ENCODE measurements at regions not wholly inside any gene's neighbourhood (a gene's known extent, or its start where the extent isn't known, plus 50 kb on each side); places are given as distances from the start of the nearest gene placed in this dataset.
"Not testable (repeated sequence)": the region's sequence is repeated elsewhere in the genome, so short reads cannot be mapped to it uniquely, and the experiment has no call there.

GRCh38 chr6:76835293-76835692, 628.0 kb downstream of the HTR1B start:
- H3K4me1 ChIP-seq (ENCODE audit: insufficient read depth, low read length, poor library complexity, severe bottlenecking), result no peaks in the 10 kb centered on the region

GRCh38 chr6:76834399-76834798, 628.9 kb downstream of the HTR1B start:
- Histone ChIP-seq H3K9me3 (ENCODE audit: low read depth, low read length, poor library complexity, severe bottlenecking) (peaks cover 5% of the 10 kb centered on the region), H3K4me1 (ENCODE audit: insufficient read depth, low read length, poor library complexity, severe bottlenecking) (no peaks in the 10 kb centered on the region), H3K4me3 (ENCODE audit: low read depth, low read length, poor library complexity, severe bottlenecking) (no peak overlapping the region), H3K36me3 (ENCODE audit: insufficient read depth, low read length, poor library complexity, severe bottlenecking) (no peaks in the 10 kb centered on the region), H3K27ac (ENCODE audit: low read depth, low read length, poor library complexity, severe bottlenecking) (no peak overlapping the region), H3K27me3 (replicated peaks; ENCODE audit: insufficient read depth, low read depth, low read length, poor library complexity) (no peaks in the 10 kb centered on the region)
- TF ChIP-seq CTCF (conservative IDR thresholded peaks at IDR 0.05; ENCODE audit: low read depth, low read length) (no peak), EZH2 (IDR thresholded peaks at IDR 0.05; ENCODE audit: borderline replicate concordance, low read depth, low read length, poor library complexity, severe bottlenecking) (no peak)
- no peak for DNase-seq (ENCODE audit: low spot score)
- ChIA-PET CTCF (no interaction called here), POLR2A (ENCODE audit: low non-redundant PET) (no interaction called here)
- intact Hi-C loops (cut with micrococcal nuclease; ENCODE audit: unreplicated experiment), result no loop called here
- BruUV-seq (replicated peaks), result no TSS peak

More at GRCh38 chr6:76835293-76835692, 628.0 kb downstream of the HTR1B start:
- H3K9me3 ChIP-seq (ENCODE audit: low read depth, low read length, poor library complexity, severe bottlenecking), result peaks cover 6% of the 10 kb centered on the region
- ChIA-PET CTCF (no interaction called here), POLR2A (ENCODE audit: low non-redundant PET) (no interaction called here)
- H3K4me3 ChIP-seq (ENCODE audit: low read depth, low read length, poor library complexity, severe bottlenecking), result no peak overlapping the region
- intact Hi-C loops (cut with micrococcal nuclease; ENCODE audit: unreplicated experiment), result no loop called here
- H3K27ac ChIP-seq (ENCODE audit: low read depth, low read length, poor library complexity, severe bottlenecking), result no peak overlapping the region
- TF ChIP-seq CTCF (conservative IDR thresholded peaks at IDR 0.05; ENCODE audit: low read depth, low read length) (no peak), EZH2 (IDR thresholded peaks at IDR 0.05; ENCODE audit: borderline replicate concordance, low read depth, low read length, poor library complexity, severe bottlenecking) (no peak)
- BruUV-seq (replicated peaks), result no TSS peak
- H3K27me3 ChIP-seq (replicated peaks; ENCODE audit: insufficient read depth, low read depth, low read length, poor library complexity), result no peaks in the 10 kb centered on the region
- DNase-seq (ENCODE audit: low spot score), result no peak
- H3K36me3 ChIP-seq (ENCODE audit: insufficient read depth, low read length, poor library complexity, severe bottlenecking), result no peaks in the 10 kb centered on the region

DNA sequence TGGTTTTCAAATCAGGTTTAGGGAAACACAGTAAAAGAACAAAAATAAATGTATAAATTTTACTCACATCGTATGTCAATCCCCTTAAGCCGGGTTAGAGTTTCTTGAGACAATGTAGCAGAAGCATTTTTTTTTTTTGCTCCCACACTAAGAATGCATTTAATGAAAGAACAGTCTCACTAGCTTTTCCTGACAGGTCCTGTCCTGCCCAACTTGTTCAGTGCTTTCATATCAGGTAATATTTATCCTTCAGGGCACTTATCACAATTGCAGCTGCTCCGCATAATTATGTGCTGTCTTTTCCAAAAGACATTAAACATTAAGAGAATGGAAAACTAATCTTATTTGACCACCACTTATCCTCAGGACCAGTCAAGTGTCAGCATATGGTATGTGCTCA, 632.0 kb downstream of the HTR1B start:
- CTCF ChIA-PET, result no interaction called here
- intact Hi-C loops (cut with micrococcal nuclease; ENCODE audit: unreplicated experiment), result no loop called here
- Histone ChIP-seq H3K27ac (ENCODE audit: low read depth, low read length, poor library complexity, severe bottlenecking) (no peak overlapping the region), H3K36me3 (ENCODE audit: insufficient read depth, low read length, poor library complexity, severe bottlenecking) (no peaks in the 10 kb centered on the region), H3K27me3 (replicated peaks; ENCODE audit: insufficient read depth, low read depth, low read length, poor library complexity) (no peaks in the 10 kb centered on the region), H3K4me3 (ENCODE audit: low read depth, low read length, poor library complexity, severe bottlenecking) (no peak overlapping the region), H3K9me3 (ENCODE audit: low read depth, low read length, poor library complexity, severe bottlenecking) (peaks cover 9% of the 10 kb centered on the region), H3K4me1 (ENCODE audit: insufficient read depth, low read length, poor library complexity, severe bottlenecking) (no peaks in the 10 kb centered on the region)
- no peak for DNase-seq (ENCODE audit: low spot score)
- BruUV-seq (replicated peaks), result no TSS peak
- POLR2A ChIA-PET (ENCODE audit: low non-redundant PET), result no interaction called here
- TF ChIP-seq EZH2 (IDR thresholded peaks at IDR 0.05; ENCODE audit: borderline replicate concordance, low read depth, low read length, poor library complexity, severe bottlenecking) (no peak), CTCF (conservative IDR thresholded peaks at IDR 0.05; ENCODE audit: low read depth, low read length) (no peak)

DNA sequence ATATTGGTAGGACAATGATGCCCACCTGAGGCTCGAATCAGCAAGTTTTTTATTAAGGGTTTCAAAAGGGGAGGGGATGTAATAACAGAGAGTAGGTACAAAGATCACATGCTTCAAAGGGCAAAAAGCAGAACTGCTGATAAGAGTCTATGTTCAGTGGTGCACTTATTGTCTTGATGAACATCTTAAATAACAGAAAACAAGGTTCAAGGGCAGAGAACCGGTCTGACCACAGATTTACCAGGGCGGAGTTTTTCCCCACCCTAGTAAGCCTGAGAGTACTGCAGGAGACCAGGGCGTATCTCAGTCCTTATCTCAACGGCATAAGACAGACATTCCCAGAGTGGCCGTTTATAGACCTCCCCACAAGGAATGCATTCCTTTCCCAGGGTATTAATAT, 639.7 kb downstream of the HTR1B start:
- H3K9me3 ChIP-seq (ENCODE audit: low read depth, low read length, poor library complexity, severe bottlenecking), result peaks cover 14% of the 10 kb centered on the region
- H3K27me3 ChIP-seq (replicated peaks; ENCODE audit: insufficient read depth, low read depth, low read length, poor library complexity); POLR2A ChIA-PET (ENCODE audit: low non-redundant PET); H3K36me3 ChIP-seq (ENCODE audit: insufficient read depth, low read length, poor library complexity, severe bottlenecking); H3K4me1 ChIP-seq (ENCODE audit: insufficient read depth, low read length, poor library complexity, severe bottlenecking); H3K4me3 ChIP-seq (ENCODE audit: low read depth, low read length, poor library complexity, severe bottlenecking); BruUV-seq (replicated peaks); DNase-seq (ENCODE audit: low spot score); CTCF ChIA-PET; H3K27ac ChIP-seq (ENCODE audit: low read depth, low read length, poor library complexity, severe bottlenecking); intact Hi-C loops (cut with micrococcal nuclease; ENCODE audit: unreplicated experiment): not testable (repeated sequence)

All from A673 (cell line).